MM.1S (cell line): ENCODE measurements at regions not wholly inside any gene's neighbourhood (a gene's known extent, or its start where the extent isn't known, plus 50 kb on each side); places are given as distances from the start of the nearest gene placed in this dataset.

Source experiments
- DNase-seq: peaks from one replicate; pipeline ENCODE4 v3.0.0-alpha.2; 2015
- H2AFZ ChIP-seq: fragments of 300-600 bp; sonication (generic); 2 replicates; pipeline ENCODE4 v1.6.0; 2016; ENCODE audit warnings: antibody characterized with exemption, low read length
- H3F3A ChIP-seq: fragments of 300-600 bp; sonication (generic); 2 replicates; pipeline ENCODE4 v1.6.1; 2016; ENCODE audit warnings: mild to moderate bottlenecking, antibody characterized with exemption, low read length, moderate library complexity, mixed read lengths; ENCODE audit not compliant: insufficient read depth
- H3K27ac ChIP-seq: fragments of 300-600 bp; sonication (generic); 2 replicates; pipeline ENCODE4 v1.5.1; 2016; ENCODE audit warnings: mild to moderate bottlenecking, low read length
- H3K27me3 ChIP-seq: fragments of 300-600 bp; sonication (generic); replicated peaks from 2 replicates; pipeline ENCODE4 v1.6.0; 2016; ENCODE audit warnings: low read length; ENCODE audit not compliant: insufficient read depth
- H3K36me3 ChIP-seq: fragments of 300-600 bp; sonication (generic); replicated peaks from 2 replicates; pipeline ENCODE4 v1.6.1; 2016; ENCODE audit warnings: mild to moderate bottlenecking, low read length, mixed read lengths; ENCODE audit not compliant: insufficient read depth
- H3K4me1 ChIP-seq: fragments of 300-600 bp; sonication (generic); 2 replicates; pipeline ENCODE4 v1.6.1; 2016; ENCODE audit warnings: low read length, mixed read lengths
- H3K4me2 ChIP-seq: fragments of 300-600 bp; sonication (generic); 2 replicates; pipeline ENCODE4 v1.6.0; 2016; ENCODE audit warnings: low read depth, low read length
- H3K4me3 ChIP-seq: fragments of 300-600 bp; sonication (generic); 2 replicates; pipeline ENCODE4 v1.5.1; 2016; ENCODE audit warnings: low read length, mixed read lengths
- H3K79me2 ChIP-seq: fragments of 300-600 bp; sonication (generic); 2 replicates; pipeline ENCODE4 v1.6.1; 2016; ENCODE audit warnings: mixed run types, low read length, mixed read lengths
- H3K9ac ChIP-seq: fragments of 300-600 bp; sonication (generic); 2 replicates; pipeline ENCODE4 v1.6.1; 2016; ENCODE audit warnings: low read length, mixed read lengths
- H3K9me2 ChIP-seq: fragments of 300-600 bp; sonication (generic); replicated peaks from 2 replicates; pipeline ENCODE4 v1.6.1; 2016; ENCODE audit warnings: mild to moderate bottlenecking, low read length, mixed read lengths; ENCODE audit not compliant: insufficient read depth
- H3K9me3 ChIP-seq: fragments of 300-600 bp; sonication (generic); replicated peaks from 2 replicates; pipeline ENCODE4 v1.6.1; 2016; ENCODE audit warnings: mild to moderate bottlenecking, low read length, mixed read lengths; ENCODE audit not compliant: insufficient read depth
- H4K20me1 ChIP-seq: fragments of 300-600 bp; sonication (generic); 2 replicates; pipeline ENCODE4 v1.6.1; 2016; ENCODE audit warnings: mild to moderate bottlenecking, low read length, moderate library complexity, mixed read lengths; ENCODE audit not compliant: insufficient read depth
- CTCF ChIP-seq: fragments of 300-600 bp; sonication (generic); IDR thresholded peaks from 2 replicates; pipeline ENCODE4 v1.5.1; 2016; ENCODE audit warnings: antibody characterized with exemption, low read length, mixed read lengths
- EZH2 ChIP-seq: fragments of 300-600 bp; sonication (generic); optimal IDR thresholded peaks from 2 replicates; pipeline ENCODE3; 2017; ENCODE audit warnings: low read depth, mild to moderate bottlenecking, antibody characterized with exemption, low read length, mixed read lengths
- EZH2phosphoT487 ChIP-seq: fragments of 300-600 bp; sonication (generic); IDR thresholded peaks from 2 replicates; pipeline ENCODE4 v1.6.1; 2018; ENCODE audit warnings: antibody characterized with exemption, low read length

- Histone ChIP-seq H3K79me2 (no peaks in the 10 kb centered on the region), H3K4me2 (peak overlapping the region; percentile 29; the same call in 1 of the 2 replicates), H3K9me3 (no peaks in the 10 kb centered on the region), H3K4me3 (no peak overlapping the region), H3K9ac (no peak overlapping the region), H3K4me1 (no peaks in the 10 kb centered on the region), H3K27ac (no peak overlapping the region), H3K36me3 (no peaks in the 10 kb centered on the region), H2AFZ (no peak overlapping the region), H3K9me2 (no peaks in the 10 kb centered on the region), H3F3A (no peaks in the 10 kb centered on the region), H4K20me1 (no peaks in the 10 kb centered on the region), H3K27me3 (no peaks in the 10 kb centered on the region)
- no peak for TF ChIP-seq EZH2phosphoT487
- no peak for TF ChIP-seq CTCF
- peak; percentile 6 for DNase-seq
These were observed 140.4 kb downstream of the TUSC1 start for GRCh38 chr9:25537808-25538207.

- TF ChIP-seq EZH2phosphoT487, result no peak
- no peak overlapping the region for H3K9ac ChIP-seq
These were observed 159.0 kb downstream of the TUSC1 start for GRCh38 chr9:25519286-25519685.

GRCh38 chr9:25517701-25518100 is 160.5 kb downstream of the TUSC1 start:
- H3K4me3 ChIP-seq, result no peak overlapping the region
- no peaks in the 10 kb centered on the region for H3K4me1 ChIP-seq
- H3K27me3 ChIP-seq, result no peaks in the 10 kb centered on the region
- no peaks in the 10 kb centered on the region for H3K9me2 ChIP-seq
- H3K79me2 ChIP-seq, result no peaks in the 10 kb centered on the region
- no peaks in the 10 kb centered on the region for H4K20me1 ChIP-seq
- H2AFZ ChIP-seq, result no peak overlapping the region
- H3K9ac ChIP-seq, result no peak overlapping the region
- no peaks in the 10 kb centered on the region for H3F3A ChIP-seq
- DNase-seq, result no peak
- no peak overlapping the region for H3K4me2 ChIP-seq
- no peak overlapping the region for H3K27ac ChIP-seq
- no peaks in the 10 kb centered on the region for H3K36me3 ChIP-seq
- TF ChIP-seq EZH2 (no peak), EZH2phosphoT487 (no peak), CTCF (no peak)
- no peaks in the 10 kb centered on the region for H3K9me3 ChIP-seq

More at GRCh38 chr9:25519286-25519685, 159.0 kb downstream of the TUSC1 start:
- Histone ChIP-seq H3K27ac (no peak overlapping the region), H2AFZ (no peak overlapping the region), H3K36me3 (no peaks in the 10 kb centered on the region), H3K79me2 (no peaks in the 10 kb centered on the region), H3K4me1 (no peaks in the 10 kb centered on the region), H3K9me2 (no peaks in the 10 kb centered on the region), H3F3A (no peaks in the 10 kb centered on the region), H3K4me2 (no peak overlapping the region), H3K4me3 (no peak overlapping the region), H4K20me1 (no peaks in the 10 kb centered on the region), H3K27me3 (no peaks in the 10 kb centered on the region), H3K9me3 (no peaks in the 10 kb centered on the region)
- no peak for DNase-seq

- Histone ChIP-seq H4K20me1 (no peaks in the 10 kb centered on the region), H3K79me2 (no peaks in the 10 kb centered on the region), H3K27ac (no peak overlapping the region), H3K27me3 (no peaks in the 10 kb centered on the region), H3K9ac (no peak overlapping the region), H3K4me2 (no peak overlapping the region), H3K4me3 (no peak overlapping the region), H3K9me2 (no peaks in the 10 kb centered on the region), H2AFZ (no peak overlapping the region), H3K4me1 (no peaks in the 10 kb centered on the region), H3K36me3 (no peaks in the 10 kb centered on the region), H3F3A (no peaks in the 10 kb centered on the region), H3K9me3 (no peaks in the 10 kb centered on the region)
- DNase-seq, result no peak
- TF ChIP-seq EZH2, result no peak
- no peak for TF ChIP-seq EZH2phosphoT487
- TF ChIP-seq CTCF, result no peak
These were observed 164.7 kb downstream of the TUSC1 start for GRCh38 chr9:25513509-25514033.
